ENCODE measurements at regions not wholly inside any gene's neighbourhood (a gene's known extent, or its start where the extent isn't known, plus 50 kb on each side); places are given as distances from the start of the nearest gene placed in this dataset.
"Not testable (repeated sequence)": the region's sequence is repeated elsewhere in the genome, so short reads cannot be mapped to it uniquely, and the experiment has no call there.

DNA sequence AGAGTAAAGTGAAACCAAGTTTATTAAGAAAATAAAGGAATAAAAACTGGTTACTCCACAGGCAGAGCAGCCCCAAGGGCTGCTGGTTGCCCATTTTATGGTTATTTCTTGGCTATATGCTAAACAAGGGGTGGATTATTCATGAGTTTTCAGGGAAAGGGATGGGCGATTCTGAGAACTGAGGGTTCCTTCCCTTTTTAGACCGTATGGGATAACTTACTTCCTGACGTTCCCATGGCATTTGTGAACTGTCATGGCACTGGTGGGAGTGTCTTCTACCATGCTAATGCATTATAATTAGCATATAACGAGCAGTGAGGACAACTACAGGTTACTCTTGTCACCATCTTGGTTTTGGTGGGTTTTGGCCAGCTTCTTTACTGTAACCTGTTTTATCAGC is 323.9 kb upstream of the PTGER4 start:
- Histone ChIP-seq H3K4me3 (ENCODE audit: low read length) (no peak overlapping the region), H3K36me3 (ENCODE audit: control insufficient read depth, insufficient read depth, low read length) (no peaks in the 10 kb centered on the region), H3K27me3 (ENCODE audit: control insufficient read depth, insufficient read depth, low read length) (no peaks in the 10 kb centered on the region), H3K27ac (ENCODE audit: low read length) (no peak overlapping the region), H3K9me3 (ENCODE audit: control insufficient read depth, low read depth, low read length) (no peaks in the 10 kb centered on the region), H3K4me1 (ENCODE audit: control insufficient read depth, insufficient read depth, low read length) (no peaks in the 10 kb centered on the region)
- no peak for DNase-seq
- WGBS (ENCODE audit: insufficient coverage, low lambda C conversion rate) = no CpG with 5 or more reads among the region's 4 CpGs

DNA sequence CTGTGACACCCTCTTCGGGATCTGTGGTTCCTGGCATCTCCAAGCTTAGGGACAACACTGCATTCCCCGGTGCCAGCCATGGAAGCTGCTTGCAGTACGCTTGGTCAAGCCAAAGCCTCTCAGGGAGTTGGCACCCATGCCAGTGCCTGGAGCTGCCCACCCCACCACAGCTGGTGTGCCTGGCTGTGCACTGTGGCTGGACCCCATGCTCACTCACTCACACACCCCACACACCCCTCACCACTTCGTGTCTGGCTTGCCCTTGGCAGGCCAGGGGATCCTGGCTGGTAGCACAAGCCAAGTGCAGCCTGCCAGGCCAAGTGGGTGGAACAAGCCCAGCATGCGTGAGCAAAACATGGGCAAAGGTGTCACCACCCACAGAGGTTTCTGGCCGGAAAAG is 324.5 kb upstream of the PTGER4 start:
- no peak for DNase-seq
- WGBS (ENCODE audit: insufficient coverage, low lambda C conversion rate) = no CpG with 5 or more reads among the region's 6 CpGs
- Histone ChIP-seq H3K4me3 (ENCODE audit: low read length) (no peak overlapping the region), H3K9me3 (ENCODE audit: control insufficient read depth, low read depth, low read length) (no peaks in the 10 kb centered on the region), H3K36me3 (ENCODE audit: control insufficient read depth, insufficient read depth, low read length) (no peaks in the 10 kb centered on the region), H3K27me3 (ENCODE audit: control insufficient read depth, insufficient read depth, low read length) (no peaks in the 10 kb centered on the region), H3K27ac (ENCODE audit: low read length) (no peak overlapping the region), H3K4me1 (ENCODE audit: control insufficient read depth, insufficient read depth, low read length) (no peaks in the 10 kb centered on the region)

- WGBS (ENCODE audit: insufficient coverage, low lambda C conversion rate) = no CpG with 5 or more reads among the region's 5 CpGs
Observed at GRCh38 chr5:40354171-40354570, 325.5 kb upstream of the PTGER4 start.

GRCh38 chr5:40353442-40353841 is 326.3 kb upstream of the PTGER4 start:
- Histone ChIP-seq H3K4me3 (ENCODE audit: low read length) (no peak overlapping the region), H3K9me3 (ENCODE audit: control insufficient read depth, low read depth, low read length) (peaks cover 6% of the 10 kb centered on the region), H3K27ac (ENCODE audit: low read length) (no peak overlapping the region), H3K36me3 (ENCODE audit: control insufficient read depth, insufficient read depth, low read length) (no peaks in the 10 kb centered on the region), H3K4me1 (ENCODE audit: control insufficient read depth, insufficient read depth, low read length) (no peaks in the 10 kb centered on the region), H3K27me3 (ENCODE audit: control insufficient read depth, insufficient read depth, low read length) (no peaks in the 10 kb centered on the region)
- WGBS (ENCODE audit: insufficient coverage, low lambda C conversion rate) = 100% methylated on average over 1 of the region's 3 CpGs
- no peak for DNase-seq

More at GRCh38 chr5:40354171-40354570, 325.5 kb upstream of the PTGER4 start:
- no peak overlapping the region for H3K4me3 ChIP-seq (ENCODE audit: low read length)
- no peaks in the 10 kb centered on the region for H3K4me1 ChIP-seq (ENCODE audit: control insufficient read depth, insufficient read depth, low read length)
- no peak for DNase-seq
- H3K9me3 ChIP-seq (ENCODE audit: control insufficient read depth, low read depth, low read length) = peaks cover 3% of the 10 kb centered on the region
- no peak overlapping the region for H3K27ac ChIP-seq (ENCODE audit: low read length)
- no peaks in the 10 kb centered on the region for H3K27me3 ChIP-seq (ENCODE audit: control insufficient read depth, insufficient read depth, low read length)
- H3K36me3 ChIP-seq (ENCODE audit: control insufficient read depth, insufficient read depth, low read length) = no peaks in the 10 kb centered on the region

DNA sequence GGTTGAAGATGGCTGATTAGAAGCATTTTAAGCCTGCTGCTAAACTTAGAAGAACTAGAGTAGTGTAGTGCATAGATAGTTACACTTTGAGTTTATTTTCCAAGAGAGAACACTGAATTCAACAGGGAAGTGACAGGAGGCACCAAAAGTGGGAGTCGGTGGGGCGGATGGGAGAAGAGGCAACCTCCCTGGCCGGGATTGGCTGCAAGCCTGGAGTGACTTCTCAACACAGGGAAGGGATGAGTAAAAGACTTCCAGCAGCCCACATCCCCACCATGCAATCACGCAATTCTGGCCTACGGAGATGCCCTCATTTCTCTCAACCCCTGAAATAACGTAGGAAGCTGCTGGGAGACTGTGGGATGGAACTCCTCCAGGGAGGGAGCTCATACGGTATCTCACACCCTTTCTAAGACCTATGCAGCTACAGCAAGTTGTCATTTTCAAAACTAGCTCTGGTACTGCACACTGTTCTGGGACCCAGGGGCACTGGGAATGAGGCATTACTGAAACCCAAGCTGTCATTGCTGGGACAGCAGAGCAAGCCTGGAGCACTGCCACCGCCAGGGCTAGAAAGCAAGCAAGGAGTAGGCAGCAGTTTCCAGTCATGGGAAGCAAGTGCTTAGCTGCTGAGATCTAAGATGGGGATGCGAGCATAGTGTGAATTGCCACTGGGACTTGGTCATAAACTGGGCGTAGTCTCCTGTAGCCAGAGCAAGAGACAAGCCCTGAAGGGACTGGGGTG is 331.6 kb upstream of the PTGER4 start:
- WGBS (ENCODE audit: insufficient coverage, low lambda C conversion rate) = no CpG with 5 or more reads among the region's 10 CpGs
- no peaks in the 10 kb centered on the region for H3K36me3 ChIP-seq (ENCODE audit: control insufficient read depth, insufficient read depth, low read length)
- DNase-seq = no peak
- H3K4me3 ChIP-seq (ENCODE audit: low read length) = no peak overlapping the region
- no peaks in the 10 kb centered on the region for H3K4me1 ChIP-seq (ENCODE audit: control insufficient read depth, insufficient read depth, low read length)
- no peaks in the 10 kb centered on the region for H3K27me3 ChIP-seq (ENCODE audit: control insufficient read depth, insufficient read depth, low read length)
- H3K27ac ChIP-seq (ENCODE audit: low read length) = no peak overlapping the region
- peaks cover 6% of the 10 kb centered on the region for H3K9me3 ChIP-seq (ENCODE audit: control insufficient read depth, low read depth, low read length)

GRCh38 chr5:40346901-40347300 is 332.8 kb upstream of the PTGER4 start:
- H3K4me3 ChIP-seq (ENCODE audit: low read length) = no peak overlapping the region
- no peaks in the 10 kb centered on the region for H3K4me1 ChIP-seq (ENCODE audit: control insufficient read depth, insufficient read depth, low read length)
- no peaks in the 10 kb centered on the region for H3K27me3 ChIP-seq (ENCODE audit: control insufficient read depth, insufficient read depth, low read length)
- DNase-seq = no peak
- H3K36me3 ChIP-seq (ENCODE audit: control insufficient read depth, insufficient read depth, low read length) = no peaks in the 10 kb centered on the region
- no peak overlapping the region for H3K27ac ChIP-seq (ENCODE audit: low read length)
- 80% methylated on average over 1 of the region's 1 CpG for WGBS (ENCODE audit: insufficient coverage, low lambda C conversion rate)
- H3K9me3 ChIP-seq (ENCODE audit: control insufficient read depth, low read depth, low read length) = peaks cover 6% of the 10 kb centered on the region

- not testable (repeated sequence) for H3K36me3 ChIP-seq (ENCODE audit: control insufficient read depth, insufficient read depth, low read length)
- no CpG with 5 or more reads among the region's 3 CpGs for WGBS (ENCODE audit: insufficient coverage, low lambda C conversion rate)
Observed at GRCh38 chr5:40338434-40338833, 341.3 kb upstream of the PTGER4 start.

DNA sequence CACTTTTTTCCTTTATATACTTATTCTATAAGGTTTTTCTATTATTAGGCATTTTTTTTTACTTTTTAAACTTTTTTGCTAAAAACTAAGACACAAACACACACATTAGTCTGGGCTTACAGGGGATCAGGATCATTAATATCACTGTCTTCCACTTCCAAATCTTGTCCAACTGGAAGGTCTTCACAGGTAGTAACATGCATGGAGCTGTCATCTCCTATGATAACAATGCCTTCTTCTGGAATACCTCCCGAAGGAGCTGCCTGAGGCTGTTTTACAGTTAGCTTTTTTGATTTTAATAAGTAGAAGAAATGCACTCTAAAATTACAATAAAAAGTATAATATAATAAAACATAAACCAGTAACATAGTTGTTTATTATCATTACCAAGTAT is 345.5 kb upstream of the PTGER4 start:
- Histone ChIP-seq H3K36me3 (ENCODE audit: control insufficient read depth, insufficient read depth, low read length) (no peaks in the 10 kb centered on the region), H3K4me1 (ENCODE audit: control insufficient read depth, insufficient read depth, low read length) (no peaks in the 10 kb centered on the region), H3K27me3 (ENCODE audit: control insufficient read depth, insufficient read depth, low read length) (no peaks in the 10 kb centered on the region), H3K9me3 (ENCODE audit: control insufficient read depth, low read depth, low read length) (no peaks in the 10 kb centered on the region), H3K4me3 (ENCODE audit: low read length) (no peak overlapping the region), H3K27ac (ENCODE audit: low read length) (no peak overlapping the region)
- DNase-seq = no peak
- no CpG with 5 or more reads among the region's 1 CpG for WGBS (ENCODE audit: insufficient coverage, low lambda C conversion rate)

More at GRCh38 chr5:40338434-40338833, 341.3 kb upstream of the PTGER4 start:
- H3K27me3 ChIP-seq (ENCODE audit: control insufficient read depth, insufficient read depth, low read length); H3K4me1 ChIP-seq (ENCODE audit: control insufficient read depth, insufficient read depth, low read length); H3K4me3 ChIP-seq (ENCODE audit: low read length); DNase-seq; H3K9me3 ChIP-seq (ENCODE audit: control insufficient read depth, low read depth, low read length); H3K27ac ChIP-seq (ENCODE audit: low read length): not testable (repeated sequence)

DNA sequence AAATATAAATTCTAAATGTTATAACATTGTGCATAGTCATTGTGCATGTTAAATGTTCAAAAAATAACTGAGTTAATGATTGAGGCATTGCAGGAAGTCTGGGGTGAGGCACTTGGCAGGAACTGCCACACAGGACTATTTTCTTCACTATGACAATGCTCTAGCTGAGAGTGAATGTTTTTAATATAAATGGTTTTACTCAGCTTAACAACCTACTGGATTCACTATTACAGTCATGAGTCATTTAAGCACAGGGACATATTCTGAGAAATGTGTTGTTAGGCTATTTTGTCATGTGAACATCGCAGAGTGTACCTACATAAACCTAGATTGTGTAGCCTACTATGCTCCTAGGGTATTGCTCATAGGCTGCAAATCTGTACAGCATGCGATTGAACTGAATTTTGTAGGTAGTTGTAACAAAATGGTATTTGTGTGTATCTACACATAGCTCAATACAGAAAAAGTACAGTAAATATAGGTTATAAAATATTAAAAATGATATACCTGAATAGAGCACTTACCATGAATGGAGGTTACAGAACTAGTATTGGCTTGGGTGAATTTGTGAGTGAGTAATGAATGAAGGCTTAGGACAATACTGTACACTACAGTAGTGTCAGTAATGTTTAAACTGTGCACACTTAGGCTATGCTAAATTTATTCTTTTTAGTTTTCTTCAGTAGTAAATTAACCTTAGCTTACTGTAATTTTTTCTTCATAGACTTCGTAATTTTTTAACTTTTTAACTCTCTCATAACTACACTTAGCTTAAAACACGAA is 346.1 kb upstream of the PTGER4 start:
- Histone ChIP-seq H3K9me3 (ENCODE audit: control insufficient read depth, low read depth, low read length) (no peaks in the 10 kb centered on the region), H3K4me1 (ENCODE audit: control insufficient read depth, insufficient read depth, low read length) (no peaks in the 10 kb centered on the region), H3K4me3 (ENCODE audit: low read length) (no peak overlapping the region), H3K27ac (ENCODE audit: low read length) (no peak overlapping the region), H3K36me3 (ENCODE audit: control insufficient read depth, insufficient read depth, low read length) (no peaks in the 10 kb centered on the region), H3K27me3 (ENCODE audit: control insufficient read depth, insufficient read depth, low read length) (no peaks in the 10 kb centered on the region)
- 98% methylated on average over 2 of the region's 4 CpGs for WGBS (ENCODE audit: insufficient coverage, low lambda C conversion rate)
- DNase-seq = no peak

- no peaks in the 10 kb centered on the region for H3K4me1 ChIP-seq (ENCODE audit: control insufficient read depth, insufficient read depth, low read length)
- H3K9me3 ChIP-seq (ENCODE audit: control insufficient read depth, low read depth, low read length) = no peaks in the 10 kb centered on the region
- 100% methylated on average over 1 of the region's 1 CpG for WGBS (ENCODE audit: insufficient coverage, low lambda C conversion rate)
- no peak overlapping the region for H3K4me3 ChIP-seq (ENCODE audit: low read length)
- DNase-seq = no peak
- no peaks in the 10 kb centered on the region for H3K36me3 ChIP-seq (ENCODE audit: control insufficient read depth, insufficient read depth, low read length)
- no peaks in the 10 kb centered on the region for H3K27me3 ChIP-seq (ENCODE audit: control insufficient read depth, insufficient read depth, low read length)
- no peak overlapping the region for H3K27ac ChIP-seq (ENCODE audit: low read length)
Observed at GRCh38 chr5:40332970-40333369, 346.7 kb upstream of the PTGER4 start.

Data from large intestine (tissue), 3 donors.